IPS DF 6.9 (cell line): ENCODE measurements at regions not wholly inside any gene's neighbourhood (a gene's known extent, or its start where the extent isn't known, plus 50 kb on each side); places are given as distances from the start of the nearest gene placed in this dataset.

Experiments
- DNase-seq: peaks from one replicate; pipeline ENCODE4 v3.0.0-alpha.2; 2013; ENCODE audit warnings: low read depth, low spot score
- H3K27ac ChIP-seq: one replicate; pipeline ENCODE4 v1.5.1; 2013; ENCODE audit warnings: low read length, control low read depth
- H3K27me3 ChIP-seq: 2 replicates; pipeline ENCODE4 v1.6.1; 2013; ENCODE audit warnings: mild to moderate bottlenecking, low read length; ENCODE audit not compliant: control insufficient read depth, insufficient read depth
- H3K36me3 ChIP-seq: 2 replicates; pipeline ENCODE4 v1.6.1; 2013; ENCODE audit warnings: low read length; ENCODE audit not compliant: control insufficient read depth, insufficient read depth
- H3K4me1 ChIP-seq: 2 replicates; pipeline ENCODE4 v1.6.1; 2013; ENCODE audit warnings: low read length; ENCODE audit not compliant: control insufficient read depth, insufficient read depth
- H3K4me3 ChIP-seq: 2 replicates; pipeline ENCODE4 v1.5.1; 2013; ENCODE audit warnings: mild to moderate bottlenecking, low read length
- H3K9me3 ChIP-seq: 2 replicates; pipeline ENCODE4 v1.6.1; 2013; ENCODE audit warnings: low read length, inconsistent platforms; ENCODE audit not compliant: control insufficient read depth, insufficient read depth
- WGBS: extraction: QIAGEN DNeasy Blood & Tissue Kit; methylation state at CpG from one replicate; pipeline ENCODE4 v1.1.7; 2013; ENCODE audit warnings: mixed read lengths, missing lambda C conversion rate; ENCODE audit not compliant: insufficient read length, insufficient coverage; 5-methylcytosine and 5-hydroxymethylcytosine counted together

- WGBS: no CpG with 5 or more reads among the region's 3 CpGs
- Histone ChIP-seq H3K27me3 (no peaks in the 10 kb centered on the region), H3K9me3 (no peaks in the 10 kb centered on the region), H3K4me3 (no peak overlapping the region), H3K27ac (no peak overlapping the region), H3K4me1 (no peaks in the 10 kb centered on the region), H3K36me3 (no peaks in the 10 kb centered on the region)
- DNase-seq: no peak
These were observed 232.8 kb downstream of the CHRM3 start for GRCh38 chr1:239619190-239619589.

- H3K27ac ChIP-seq: no peak overlapping the region
- H3K9me3 ChIP-seq: no peaks in the 10 kb centered on the region
- H3K36me3 ChIP-seq: no peaks in the 10 kb centered on the region
- no peak overlapping the region for H3K4me3 ChIP-seq
- H3K27me3 ChIP-seq: no peaks in the 10 kb centered on the region
- no CpG with 5 or more reads among the region's 3 CpGs for WGBS
- no peak for DNase-seq
- peaks cover 1% of the 10 kb centered on the region; the same call in 1 of the 2 replicates for H3K4me1 ChIP-seq
These were observed 244.4 kb downstream of the CHRM3 start for GRCh38 chr1:239630767-239631166.

- no peak overlapping the region for H3K27ac ChIP-seq
- no peak overlapping the region for H3K4me3 ChIP-seq
- no peak for DNase-seq
- no peaks in the 10 kb centered on the region for H3K9me3 ChIP-seq
- H3K36me3 ChIP-seq: no peaks in the 10 kb centered on the region
- no peaks in the 10 kb centered on the region for H3K27me3 ChIP-seq
- peaks cover 1% of the 10 kb centered on the region; the same call in 1 of the 2 replicates for H3K4me1 ChIP-seq
- WGBS: no CpG with 5 or more reads among the region's 4 CpGs
These were observed 247.1 kb downstream of the CHRM3 start for GRCh38 chr1:239633432-239633831.

DNA sequence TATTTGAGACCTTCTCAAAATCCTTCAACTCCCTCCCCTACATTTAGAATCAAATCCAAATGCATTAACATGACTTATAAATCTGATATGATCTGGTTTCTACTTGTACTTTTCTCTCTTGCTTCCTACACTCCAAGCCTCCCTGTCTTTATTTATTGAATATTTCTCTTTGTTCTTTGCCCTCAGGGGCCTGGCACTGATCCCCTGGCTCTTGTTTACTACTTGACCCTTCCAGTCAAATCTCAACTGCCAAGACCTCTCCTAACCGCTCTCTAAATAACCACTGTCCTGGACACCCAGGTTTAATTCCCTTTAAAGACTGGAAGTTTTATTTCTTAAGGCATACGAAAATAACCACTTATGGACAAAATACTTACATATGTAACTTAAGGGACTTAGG lies 248.9 kb downstream of the CHRM3 start:
- Histone ChIP-seq H3K9me3 (no peaks in the 10 kb centered on the region), H3K4me1 (peaks cover 1% of the 10 kb centered on the region; the same call in 1 of the 2 replicates), H3K27me3 (no peaks in the 10 kb centered on the region), H3K27ac (no peak overlapping the region), H3K36me3 (no peaks in the 10 kb centered on the region), H3K4me3 (no peak overlapping the region)
- WGBS: no CpG with 5 or more reads among the region's 2 CpGs
- DNase-seq: no peak

DNA sequence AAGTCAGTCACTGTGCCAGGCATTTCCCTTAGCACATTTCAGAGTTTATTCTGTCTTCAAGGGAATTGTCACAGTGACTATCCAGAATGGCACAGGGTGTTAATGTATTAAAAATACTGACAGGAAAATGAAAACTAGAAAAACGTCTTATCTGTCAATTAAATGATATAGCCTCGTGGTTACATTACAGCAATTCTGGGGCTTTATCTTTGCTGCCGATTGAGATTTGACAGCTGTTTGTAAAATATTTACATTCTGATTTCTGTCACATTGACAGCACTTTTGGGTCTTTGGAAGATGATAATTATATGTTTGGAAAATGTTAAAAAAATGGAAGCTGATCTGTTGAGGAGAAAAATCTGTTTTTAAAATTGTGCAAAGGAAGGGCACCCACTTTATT lies 250.0 kb downstream of the CHRM3 start:
- no CpG with 5 or more reads among the region's 3 CpGs for WGBS
- no peak overlapping the region for H3K4me3 ChIP-seq
- H3K36me3 ChIP-seq: no peaks in the 10 kb centered on the region
- no peak overlapping the region for H3K27ac ChIP-seq
- DNase-seq: no peak
- peaks cover 1% of the 10 kb centered on the region; the same call in 1 of the 2 replicates for H3K4me1 ChIP-seq
- no peaks in the 10 kb centered on the region for H3K27me3 ChIP-seq
- H3K9me3 ChIP-seq: no peaks in the 10 kb centered on the region

- H3K27ac ChIP-seq: no peak overlapping the region
- WGBS: no CpG with 5 or more reads among the region's 3 CpGs
- H3K9me3 ChIP-seq: no peaks in the 10 kb centered on the region
- H3K4me3 ChIP-seq: no peak overlapping the region
- no peaks in the 10 kb centered on the region; the same call in 1 of the 2 replicates for H3K36me3 ChIP-seq
- H3K4me1 ChIP-seq: no peaks in the 10 kb centered on the region
- no peak for DNase-seq
- H3K27me3 ChIP-seq: no peaks in the 10 kb centered on the region
These were observed 258.2 kb downstream of the CHRM3 start for GRCh38 chr1:239644604-239645003.

GRCh38 chr1:239647045-239647444 lies 260.7 kb downstream of the CHRM3 start:
- Histone ChIP-seq H3K4me1 (no peaks in the 10 kb centered on the region), H3K9me3 (no peaks in the 10 kb centered on the region), H3K4me3 (no peak overlapping the region), H3K36me3 (no peaks in the 10 kb centered on the region; the same call in 1 of the 2 replicates), H3K27ac (no peak overlapping the region), H3K27me3 (no peaks in the 10 kb centered on the region)
- WGBS: 100% methylated on average over 1 of the region's 3 CpGs
- no peak for DNase-seq

GRCh38 chr1:239647964-239648632 lies 261.7 kb downstream of the CHRM3 start:
- H3K27ac ChIP-seq: no peak overlapping the region
- no peaks in the 10 kb centered on the region; the same call in 1 of the 2 replicates for H3K36me3 ChIP-seq
- no peak overlapping the region for H3K4me3 ChIP-seq
- no peaks in the 10 kb centered on the region for H3K9me3 ChIP-seq
- no peaks in the 10 kb centered on the region for H3K4me1 ChIP-seq
- DNase-seq: no peak
- H3K27me3 ChIP-seq: no peaks in the 10 kb centered on the region
- WGBS: no CpG with 5 or more reads among the region's 2 CpGs

DNA sequence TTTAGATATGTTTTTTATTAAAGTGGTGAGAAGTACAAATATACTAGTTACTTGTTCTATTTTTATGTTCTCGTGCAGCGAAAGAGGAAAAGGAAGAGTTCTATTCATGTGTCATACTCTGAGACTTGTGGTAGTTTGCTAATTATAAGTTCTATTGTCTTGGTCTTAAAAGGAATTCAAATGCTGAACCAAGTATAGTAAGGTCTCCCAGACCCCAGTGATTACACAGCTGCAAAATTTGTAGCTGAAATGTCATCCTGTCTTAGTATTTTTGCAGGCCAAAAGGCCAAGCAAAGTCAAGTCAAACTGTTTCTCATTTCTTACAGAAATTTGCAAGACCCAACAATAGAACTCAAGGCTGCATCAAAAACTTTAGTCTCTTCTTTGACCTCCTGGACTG lies 268.7 kb downstream of the CHRM3 start:
- no CpG with 5 or more reads among the region's 2 CpGs for WGBS
- Histone ChIP-seq H3K27ac (no peak overlapping the region), H3K4me3 (no peak overlapping the region), H3K27me3 (no peaks in the 10 kb centered on the region), H3K36me3 (no peaks in the 10 kb centered on the region), H3K4me1 (no peaks in the 10 kb centered on the region), H3K9me3 (no peaks in the 10 kb centered on the region)
- DNase-seq: no peak

- WGBS: no CpG with 5 or more reads among the region's 2 CpGs
- Histone ChIP-seq H3K27me3 (no peaks in the 10 kb centered on the region), H3K4me1 (no peaks in the 10 kb centered on the region), H3K4me3 (no peak overlapping the region), H3K9me3 (no peaks in the 10 kb centered on the region), H3K27ac (no peak overlapping the region), H3K36me3 (no peaks in the 10 kb centered on the region)
- no peak for DNase-seq
These were observed 270.9 kb downstream of the CHRM3 start for GRCh38 chr1:239657291-239657690.

DNA sequence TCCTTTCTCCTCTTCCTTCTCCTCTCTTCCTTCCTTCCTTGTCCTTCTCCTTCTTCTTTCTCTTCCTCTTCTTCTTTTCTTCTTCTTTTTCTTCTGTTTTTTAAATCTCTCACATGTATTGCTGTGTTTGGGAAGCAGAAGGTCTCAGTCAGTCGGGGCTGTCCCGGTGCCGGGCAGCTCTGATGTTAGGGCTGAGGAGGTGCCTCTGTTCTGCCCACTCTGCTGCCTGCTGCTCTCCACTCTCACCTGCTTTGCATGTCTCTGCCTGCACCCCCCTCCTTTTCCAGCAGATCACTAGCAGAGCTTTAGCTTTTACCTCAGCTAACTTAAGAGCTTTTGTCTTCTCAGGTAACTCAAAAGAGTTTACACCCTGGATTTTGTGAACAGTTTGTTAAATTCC lies 276.6 kb downstream of the CHRM3 start:
- Histone ChIP-seq H3K9me3 (no peaks in the 10 kb centered on the region), H3K27ac (no peak overlapping the region), H3K36me3 (no peaks in the 10 kb centered on the region), H3K4me3 (no peak overlapping the region), H3K27me3 (no peaks in the 10 kb centered on the region), H3K4me1 (no peaks in the 10 kb centered on the region; the same call in 1 of the 2 replicates)
- no peak for DNase-seq
- WGBS: no CpG with 5 or more reads among the region's 3 CpGs
